GM18909 (cell line): ENCODE measurements at regions not wholly inside any gene's neighbourhood (a gene's known extent, or its start where the extent isn't known, plus 50 kb on each side); places are given as distances from the start of the nearest gene placed in this dataset.
A peak's percentile ranks its signal among the peaks of the same experiment; 100 is the strongest.

Experiments used
- ATAC-seq: cut with Tn5 transposase; IDR thresholded peaks from one replicate; pipeline ENCODE4 v1.9.1; 2021; ENCODE audit warnings: mild to moderate bottlenecking; ENCODE audit not compliant: unreplicated experiment, poor library complexity

- no peak for ATAC-seq
These were observed 210.4 kb downstream of the SPTSSA start for GRCh38 chr14:34251662-34252061.

- ATAC-seq, result no peak
These were observed 211.1 kb downstream of the SPTSSA start for GRCh38 chr14:34250959-34251358.

- ATAC-seq, result no peak
These were observed 214.4 kb downstream of the SPTSSA start for GRCh38 chr14:34247605-34248004.

- ATAC-seq, result no peak
These were observed 215.8 kb downstream of the SPTSSA start for GRCh38 chr14:34246206-34246605.

- no peak for ATAC-seq
These were observed 218.6 kb downstream of the SPTSSA start for GRCh38 chr14:34243401-34243800.

GRCh38 chr14:34243001-34243400, 219.0 kb downstream of the SPTSSA start:
- ATAC-seq, result no peak

- no peak for ATAC-seq
These were observed 220.8 kb downstream of the SPTSSA start for GRCh38 chr14:34241185-34241711.

- ATAC-seq, result no peak
These were observed 223.4 kb downstream of the SPTSSA start for GRCh38 chr14:34238610-34239009.

- no peak for ATAC-seq
These were observed 224.4 kb downstream of the SPTSSA start for GRCh38 chr14:34237677-34238076.

GRCh38 chr14:34237081-34237480, 225.0 kb downstream of the SPTSSA start:
- ATAC-seq, result no peak

- ATAC-seq, result no peak
These were observed 226.3 kb downstream of the SPTSSA start for GRCh38 chr14:34235643-34236300.

GRCh38 chr14:34234258-34234657, 227.8 kb downstream of the SPTSSA start:
- no peak for ATAC-seq

GRCh38 chr14:34233619-34234018, 228.4 kb downstream of the SPTSSA start:
- ATAC-seq, result no peak

GRCh38 chr14:34232790-34233189, 229.2 kb downstream of the SPTSSA start:
- no peak for ATAC-seq

- no peak for ATAC-seq
These were observed 230.4 kb downstream of the SPTSSA start for GRCh38 chr14:34231626-34232025.

- ATAC-seq, result no peak
These were observed 232.9 kb downstream of the SPTSSA start for GRCh38 chr14:34229140-34229539.

- ATAC-seq, result no peak
These were observed 233.4 kb downstream of the SPTSSA start for GRCh38 chr14:34228650-34228976.

GRCh38 chr14:34227834-34228649, 234.0 kb downstream of the SPTSSA start:
- ATAC-seq, result peak; percentile 89

GRCh38 chr14:34224221-34224620, 237.8 kb downstream of the SPTSSA start:
- no peak for ATAC-seq

GRCh38 chr14:34223373-34224148, 238.5 kb downstream of the SPTSSA start:
- ATAC-seq, result no peak

- no peak for ATAC-seq
These were observed 239.2 kb downstream of the SPTSSA start for GRCh38 chr14:34222867-34223266.
